Thyroid gland (tissue), 4 donors: ENCODE measurements at regions not wholly inside any gene's neighbourhood (a gene's known extent, or its start where the extent isn't known, plus 50 kb on each side); places are given as distances from the start of the nearest gene placed in this dataset.

ENCODE experiments used
- CTCF ChIP-seq, 6 experiments: fragments of 200-600 bp in 3 of 6; fragments of 450-650 bp in 3 of 6; sonication (generic) in 3 of 6; IDR thresholded peaks; one replicate each; pipeline ENCODE4 v1.5.1; 2016 to 2019; ENCODE audit warnings: antibody characterized with exemption in 6 of 6, mild to moderate bottlenecking in 2 of 6, inconsistent platforms in 1 of 6, moderate library complexity in 1 of 6
- POLR2A ChIP-seq, 2 donors: fragments of 450-650 bp; IDR thresholded peaks; one replicate each; pipeline ENCODE4 v1.6.1; 2017; ENCODE audit warnings: antibody characterized with exemption in 2 of 2, mild to moderate bottlenecking in 2 of 2, moderate library complexity in 1 of 2

- TF ChIP-seq CTCF (IDR thresholded peaks at IDR 0.05) (no peak), POLR2A (IDR thresholded peaks at IDR 0.05) (no peak)
Measured at GRCh38 chr10:57038531-57038930, 677.5 kb upstream of the ZWINT start.
